Hypothalamus (tissue), 51 donors: ENCODE measurements at regions not wholly inside any gene's neighbourhood (a gene's known extent, or its start where the extent isn't known, plus 50 kb on each side); places are given as distances from the start of the nearest gene placed in this dataset.

Experiments
- DNase-seq, 51 donors: peaks; one replicate each; lab custom pipeline; 2025; lab: John Stamatoyannopoulos, UW

DNA sequence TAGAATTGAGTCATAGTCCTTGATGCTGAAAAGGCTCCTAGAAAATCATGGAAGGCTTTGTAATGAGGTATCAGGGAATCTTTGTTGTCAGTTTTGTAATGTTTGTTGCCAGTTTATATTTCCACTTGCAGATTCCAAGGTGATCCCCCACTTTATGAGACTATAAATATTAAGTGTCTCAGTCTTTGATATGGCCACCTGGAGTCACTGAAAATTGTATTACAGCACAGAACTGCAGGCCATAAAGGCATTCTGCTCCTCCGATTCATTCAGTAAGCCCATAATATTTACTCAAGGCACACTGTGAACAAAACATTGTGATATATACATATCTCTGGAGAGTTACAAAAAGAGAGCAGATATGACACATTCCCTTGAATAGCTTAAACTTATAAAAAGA is 457.8 kb upstream of the ZNF385D start:
- DNase-seq: no peak

DNA sequence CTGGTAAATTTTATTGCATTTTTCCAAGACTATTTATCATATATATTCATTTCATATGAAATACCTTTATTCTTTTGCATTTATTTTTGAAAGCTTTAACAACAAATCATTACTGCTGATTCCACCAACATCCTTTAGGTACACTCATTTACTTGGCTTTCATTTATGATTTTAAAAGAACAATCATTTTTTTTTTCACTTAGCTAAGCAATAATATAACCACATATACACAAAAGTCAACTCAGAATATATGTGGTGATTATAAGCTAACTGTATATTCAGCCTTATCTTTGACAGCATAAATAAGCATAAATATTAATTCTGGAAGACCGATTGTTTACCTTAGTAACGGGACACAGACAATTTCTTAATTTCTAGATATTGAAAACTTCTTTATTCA is 458.6 kb upstream of the ZNF385D start:
- DNase-seq: no peak

DNA sequence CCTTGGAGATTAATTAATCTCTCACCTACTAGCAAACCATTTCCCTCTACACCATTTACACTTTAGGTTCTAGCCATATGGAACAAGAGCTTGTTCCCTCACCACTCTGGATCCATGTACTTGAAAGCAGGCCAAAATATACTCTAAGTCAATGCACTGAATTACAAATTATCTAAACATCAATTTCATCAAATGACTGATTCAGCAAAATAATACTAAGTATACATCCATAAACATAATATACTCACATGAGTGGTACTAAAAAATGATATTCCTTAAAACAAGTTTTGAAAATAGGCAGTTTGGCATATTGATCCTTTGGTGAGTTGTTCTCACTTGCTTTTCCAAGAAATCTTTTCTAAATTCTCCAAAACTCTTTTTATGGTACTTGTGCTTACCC is 459.7 kb upstream of the ZNF385D start:
- DNase-seq: no peak

DNA sequence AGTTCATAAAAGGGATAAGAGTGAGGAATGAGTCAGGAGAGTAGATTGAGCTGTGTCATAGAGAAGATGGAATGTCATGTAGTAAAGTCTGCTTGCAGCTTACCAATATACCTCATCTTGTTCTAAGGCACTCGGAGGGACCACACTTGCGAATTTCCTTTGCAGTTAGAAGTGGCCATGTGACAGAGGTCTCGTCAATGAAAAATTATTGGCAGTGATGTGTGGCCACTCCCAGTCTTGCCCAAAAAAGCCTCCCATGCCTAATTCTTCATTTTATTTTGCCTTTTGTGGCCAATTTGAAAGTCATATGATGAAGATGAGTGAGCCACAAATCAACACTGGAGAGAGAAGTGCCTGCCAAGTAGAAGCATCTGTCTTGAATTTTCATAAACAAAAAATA is 465.6 kb upstream of the ZNF385D start:
- no peak for DNase-seq

DNA sequence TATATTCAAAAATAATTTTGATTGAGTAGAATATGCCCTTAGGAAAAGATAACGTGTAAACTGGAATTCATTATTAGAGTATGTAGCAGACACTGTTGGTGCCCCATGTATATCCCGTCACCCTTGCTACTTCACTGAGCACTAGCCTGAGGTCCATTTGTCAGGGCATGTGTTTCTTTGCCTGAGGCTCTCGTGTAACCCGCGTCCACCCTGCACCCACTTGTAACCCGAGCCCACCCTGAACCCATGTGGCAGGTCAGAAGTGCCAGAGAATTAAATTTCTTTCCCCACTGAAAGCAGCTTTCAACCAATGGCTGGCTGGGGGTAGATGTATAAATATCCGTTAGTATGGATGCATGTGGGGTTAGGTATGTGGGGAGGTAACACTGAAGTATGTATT is 474.2 kb upstream of the ZNF385D start:
- no peak for DNase-seq

DNA sequence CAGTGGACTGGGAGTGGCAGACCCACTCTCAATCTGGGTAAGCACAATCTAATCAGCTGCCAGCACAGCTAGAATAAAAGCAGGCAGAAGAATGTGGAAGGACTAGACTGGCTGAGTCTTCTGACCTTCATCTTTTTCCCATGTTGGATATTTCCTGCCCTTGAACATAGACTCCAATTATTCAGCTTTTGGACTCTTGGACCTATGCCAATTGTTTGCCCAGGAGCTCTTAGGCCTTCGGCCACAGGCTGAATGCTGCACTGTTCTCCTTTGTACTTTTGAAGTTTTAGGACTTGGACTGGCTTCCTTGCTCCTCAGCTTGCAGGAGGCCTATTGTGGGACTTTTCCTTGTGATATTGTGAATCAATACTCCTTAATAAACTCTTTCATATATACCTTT is 477.7 kb upstream of the ZNF385D start:
- DNase-seq: no peak

DNA sequence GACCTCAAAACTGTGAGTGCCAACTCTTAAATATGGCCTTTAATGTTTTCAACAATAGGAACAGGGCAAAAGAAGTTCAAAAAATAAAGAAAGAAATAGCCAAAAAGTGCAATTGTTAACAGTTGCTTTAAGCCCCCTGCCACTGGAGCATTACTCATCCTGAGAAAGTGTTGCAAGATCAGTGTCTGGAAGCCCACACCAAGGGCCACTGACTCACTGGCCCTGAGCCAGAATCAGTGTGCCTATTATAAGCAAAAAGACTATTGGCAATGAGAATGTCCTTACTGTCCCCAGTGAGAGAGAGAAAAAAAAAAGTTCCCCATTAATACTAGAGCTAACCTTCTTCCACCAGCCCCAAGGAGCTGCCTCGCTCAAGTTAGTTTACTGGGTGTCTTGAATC is 480.1 kb upstream of the ZNF385D start:
- no peak for DNase-seq

DNA sequence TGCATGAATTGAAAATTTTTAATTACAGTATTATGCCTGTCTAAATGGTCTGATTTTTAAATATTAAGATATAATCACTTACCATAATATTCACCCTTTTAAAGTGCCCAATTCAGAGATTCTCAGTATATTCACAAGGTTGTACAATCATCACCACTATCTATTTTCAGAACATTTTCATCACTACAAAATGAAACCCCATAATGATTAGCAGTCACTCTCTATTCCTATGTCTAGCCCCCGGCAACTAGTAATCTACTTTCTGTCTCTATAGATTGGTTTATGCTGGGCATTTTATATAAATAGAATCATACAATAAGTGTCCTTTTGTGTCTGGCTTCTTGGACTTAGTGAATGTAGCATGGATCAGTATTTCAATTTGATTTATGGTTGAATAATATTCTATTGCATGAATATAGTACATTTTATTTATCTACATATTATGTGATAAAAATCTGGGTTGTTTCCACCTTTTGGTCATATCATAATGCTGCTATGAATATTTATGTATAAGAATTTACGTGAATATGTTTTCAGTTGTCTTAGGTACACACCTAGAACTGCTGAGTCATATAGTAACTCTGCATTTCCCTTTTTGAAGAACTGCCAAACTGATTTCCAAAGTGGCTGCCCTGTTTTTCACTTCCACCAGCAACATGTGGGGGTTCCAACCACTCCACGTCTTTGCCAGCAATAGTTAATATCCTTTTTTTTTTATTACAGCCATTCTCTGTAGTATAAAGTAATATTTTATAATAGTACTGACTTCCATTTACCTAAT is 485.7 kb upstream of the ZNF385D start:
- DNase-seq: no peak

DNA sequence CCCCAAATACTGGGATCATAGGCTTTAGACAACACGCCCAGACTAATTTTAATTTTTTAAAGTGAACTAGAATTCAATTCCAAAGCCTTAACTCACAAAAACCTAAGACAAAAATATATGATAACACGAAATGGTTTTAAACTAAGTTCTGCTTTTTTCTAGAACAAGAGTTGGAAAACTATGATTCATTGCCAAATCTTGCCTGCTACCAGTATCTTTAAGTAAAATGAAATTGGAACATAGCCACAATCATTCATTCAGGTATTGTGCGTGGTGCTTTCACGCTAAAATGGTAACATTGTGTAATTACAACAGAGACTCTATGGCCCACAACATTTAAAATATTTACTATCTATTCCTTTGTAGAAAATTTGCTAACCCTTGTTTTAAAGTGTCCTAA is 488.0 kb upstream of the ZNF385D start:
- no peak for DNase-seq

DNA sequence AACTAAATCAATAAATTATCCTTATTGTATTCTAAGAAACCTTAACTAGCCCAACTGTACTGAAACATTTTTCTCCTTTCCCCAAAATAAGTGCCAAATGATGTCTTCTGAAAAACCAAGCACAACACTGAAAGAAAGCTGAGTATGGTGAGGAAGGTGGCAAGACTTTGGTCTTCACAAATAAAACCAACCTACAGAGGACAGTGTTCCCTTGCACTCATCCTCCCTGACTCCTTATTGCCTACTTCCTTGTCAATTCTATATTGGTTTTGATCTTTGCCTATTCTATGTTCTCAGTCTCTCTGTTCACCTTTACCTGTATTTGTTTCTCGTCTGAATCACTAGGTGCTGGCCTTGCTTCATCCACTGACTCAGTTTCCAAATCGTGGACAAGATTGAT is 490.1 kb upstream of the ZNF385D start:
- no peak for DNase-seq

DNA sequence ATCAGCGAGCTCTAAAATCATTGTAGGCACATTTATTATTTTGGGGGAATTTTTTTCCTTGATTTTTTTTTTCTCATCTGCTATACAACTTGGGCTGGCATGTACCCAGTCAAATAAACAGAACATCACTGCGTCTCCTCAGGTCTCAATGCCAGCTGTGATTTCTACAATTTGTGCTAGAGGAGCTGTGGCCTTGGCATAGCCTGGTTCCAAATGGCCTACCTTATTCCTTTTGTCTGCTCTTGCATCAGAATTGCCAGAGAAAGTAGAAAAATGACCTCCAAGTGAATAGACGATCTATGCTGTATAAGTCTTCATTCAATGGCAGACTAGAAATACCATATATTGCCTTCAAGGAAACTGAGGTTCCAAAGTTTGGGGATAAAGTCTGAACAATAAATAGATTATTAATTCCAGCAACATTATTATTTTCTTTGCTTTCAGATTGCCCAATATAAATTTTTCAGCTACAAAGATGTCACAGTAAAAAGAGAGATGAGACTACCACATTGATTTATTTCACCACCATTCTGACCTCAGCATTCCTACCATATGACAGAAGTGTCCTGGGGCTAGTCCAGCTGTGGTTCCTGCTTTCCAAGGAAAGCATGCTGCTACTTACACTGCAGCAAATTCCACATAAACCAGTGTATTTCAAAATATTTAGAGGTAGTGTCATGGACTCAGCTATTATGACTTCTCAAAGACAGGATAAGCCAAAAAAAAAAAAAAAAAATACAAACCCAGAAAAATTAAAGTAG is 493.9 kb upstream of the ZNF385D start:
- no peak for DNase-seq

DNA sequence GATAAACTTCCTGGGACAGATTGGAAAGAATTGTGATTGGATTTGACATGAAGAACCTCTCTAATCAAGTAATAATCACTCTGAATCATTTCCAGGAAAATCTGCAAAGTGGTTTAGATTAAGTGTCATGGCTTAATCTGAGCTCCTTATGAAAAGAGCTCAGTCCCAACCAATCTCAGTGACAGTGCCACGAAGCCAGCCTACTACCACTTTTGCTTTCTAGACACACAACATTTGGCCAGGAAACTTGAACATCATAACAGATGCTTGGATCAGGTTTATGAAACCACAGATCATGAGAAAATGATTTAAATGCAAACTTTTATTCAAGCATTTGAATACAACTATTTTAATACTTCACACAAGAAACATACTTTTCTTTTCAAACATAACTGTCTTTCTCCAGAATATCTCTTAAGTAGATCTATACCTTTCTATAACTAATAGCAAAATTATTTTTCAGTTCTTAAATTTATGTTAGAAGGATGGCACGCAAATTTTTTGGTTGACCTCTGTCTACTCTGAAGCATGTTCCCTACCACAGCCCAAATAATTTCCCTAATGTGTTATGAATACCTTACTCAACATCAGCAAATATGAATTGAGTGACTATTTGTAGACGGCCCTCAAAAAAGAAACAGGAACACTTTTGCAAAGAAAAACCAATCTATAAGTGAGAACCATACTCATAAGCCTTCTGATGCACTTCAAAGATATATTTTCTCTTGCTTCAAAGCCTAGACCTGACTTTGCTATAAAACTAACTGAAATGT is 495.0 kb upstream of the ZNF385D start:
- no peak for DNase-seq

DNA sequence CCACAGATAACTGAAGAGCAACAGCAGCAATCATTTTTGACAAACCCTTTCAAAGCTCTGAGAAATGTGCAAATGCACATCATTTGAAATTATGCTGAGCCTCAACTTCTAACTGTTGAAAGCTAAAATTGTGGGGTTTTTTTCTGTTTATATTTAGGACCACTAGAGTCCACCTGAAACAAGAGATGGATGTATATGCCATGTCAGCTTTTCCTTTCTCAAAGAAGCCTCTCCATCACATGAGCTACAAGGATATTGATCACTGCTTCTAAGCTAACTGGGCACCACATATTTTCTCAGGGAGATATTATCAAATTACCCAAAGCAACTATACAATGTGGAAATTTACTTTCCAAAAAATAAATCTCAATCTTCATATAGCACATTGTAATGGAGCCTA is 498.6 kb upstream of the ZNF385D start:
- DNase-seq: no peak

DNA sequence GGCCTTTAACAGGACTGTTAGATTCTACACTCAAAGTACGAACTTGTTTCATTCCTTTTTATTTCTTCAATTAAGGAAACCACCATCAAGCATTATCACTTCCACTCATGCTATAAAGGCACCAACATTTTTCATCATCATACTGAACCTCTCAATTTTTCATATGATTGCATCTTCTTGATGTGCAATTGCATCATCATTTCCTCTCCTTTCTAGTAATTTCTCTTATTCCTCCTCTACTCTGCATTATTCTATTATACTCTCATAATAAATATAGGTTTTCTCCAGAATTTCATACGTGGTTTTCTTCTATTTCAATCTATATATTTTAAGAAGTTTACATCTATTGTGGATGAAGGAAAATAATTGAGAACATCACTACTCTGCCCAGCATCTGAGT is 506.2 kb upstream of the ZNF385D start:
- DNase-seq: no peak

DNA sequence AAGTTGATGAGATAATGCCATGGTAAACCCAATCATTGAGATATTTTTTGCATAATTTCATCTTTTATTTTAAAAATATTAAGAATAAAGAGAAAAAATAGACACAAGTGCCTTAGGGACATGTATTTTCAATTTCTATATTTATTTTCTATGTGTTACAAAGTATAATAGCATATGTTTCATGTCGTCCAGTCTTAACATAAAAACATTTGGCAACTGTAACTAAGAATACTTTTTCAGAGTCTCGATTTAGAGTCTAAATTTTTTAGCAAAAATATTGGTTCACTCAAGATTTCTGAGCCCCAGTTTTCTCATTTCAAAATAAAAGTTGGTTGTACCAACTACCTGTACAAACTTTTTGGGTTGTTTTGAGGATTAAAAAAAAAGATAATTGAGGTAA is 511.4 kb upstream of the ZNF385D start:
- DNase-seq: no peak

DNA sequence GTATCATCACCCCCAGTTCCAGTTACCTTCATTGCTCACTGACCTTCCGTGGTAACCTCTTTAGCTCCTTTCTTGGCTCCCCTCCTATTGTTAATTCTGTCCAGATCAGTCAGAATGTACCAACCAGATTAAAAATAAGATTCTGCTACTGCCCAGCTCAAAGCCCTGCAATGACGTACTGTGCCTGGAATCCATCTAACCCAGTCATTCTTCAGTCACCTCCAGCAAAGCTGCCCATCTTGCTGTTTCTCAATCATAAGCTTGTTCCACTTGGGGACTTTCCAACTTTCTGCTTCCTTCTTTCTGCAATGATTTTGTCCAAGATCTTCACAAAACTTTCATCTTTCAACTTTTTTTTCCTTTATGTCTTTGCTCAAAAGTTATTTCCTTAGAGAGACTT is 512.0 kb upstream of the ZNF385D start:
- DNase-seq: no peak

DNA sequence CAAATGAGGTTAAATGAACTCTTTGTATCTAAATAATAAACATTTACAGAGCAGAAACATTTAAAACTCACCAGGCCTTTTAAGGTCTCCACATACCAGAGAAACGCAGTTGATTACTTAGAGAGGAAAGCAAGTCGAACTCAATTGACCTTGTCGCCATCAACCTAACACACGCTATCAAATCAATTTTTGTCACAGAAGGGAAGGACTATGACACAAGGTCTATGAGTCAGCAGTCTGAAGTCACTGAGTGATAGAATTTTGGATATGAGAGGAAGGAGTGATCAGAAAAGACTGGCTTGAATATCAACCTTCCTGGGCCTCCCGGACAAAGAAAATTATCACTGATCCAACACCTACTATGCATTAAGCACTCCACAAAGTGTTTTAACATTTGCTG is 514.4 kb upstream of the ZNF385D start:
- DNase-seq: no peak

DNA sequence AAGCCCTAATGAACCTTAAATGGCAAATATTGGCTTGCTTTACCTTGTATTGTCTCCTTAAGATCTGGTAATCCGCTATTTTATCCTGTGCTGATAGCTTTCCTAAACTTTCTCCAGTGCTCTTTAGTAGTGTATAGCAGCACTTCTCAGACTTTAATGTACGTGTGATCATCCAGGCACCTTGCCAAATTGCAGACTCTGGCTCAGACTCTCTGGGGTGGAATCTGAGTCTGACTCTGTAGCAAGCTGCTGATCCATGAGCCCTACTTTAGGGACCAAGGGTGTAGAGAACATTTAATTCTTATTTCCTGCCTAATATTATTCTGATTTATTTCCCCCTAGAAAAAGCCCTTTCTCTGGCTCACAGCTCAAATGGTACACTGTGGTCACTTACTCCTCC is 518.8 kb upstream of the ZNF385D start:
- peak in 1 of 51 donors; percentile 2 for DNase-seq

DNA sequence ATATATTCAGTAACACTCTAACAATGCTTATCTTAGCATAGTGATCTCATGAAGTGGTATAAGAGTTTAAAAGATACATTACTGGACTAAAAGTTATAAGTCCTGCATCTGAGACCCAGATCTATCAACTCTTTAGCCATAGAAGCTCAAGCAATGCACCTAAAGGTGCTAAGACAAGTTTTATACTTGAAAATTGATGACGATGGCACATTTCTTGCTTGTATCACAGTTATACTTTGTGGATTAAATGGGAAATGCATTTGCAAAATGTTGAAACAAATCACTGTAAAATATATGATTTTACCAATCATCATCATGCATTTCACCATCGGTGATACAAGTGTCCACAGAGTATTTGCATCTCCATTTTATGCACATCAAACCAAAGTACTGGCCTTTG is 525.3 kb upstream of the ZNF385D start:
- no peak for DNase-seq

DNA sequence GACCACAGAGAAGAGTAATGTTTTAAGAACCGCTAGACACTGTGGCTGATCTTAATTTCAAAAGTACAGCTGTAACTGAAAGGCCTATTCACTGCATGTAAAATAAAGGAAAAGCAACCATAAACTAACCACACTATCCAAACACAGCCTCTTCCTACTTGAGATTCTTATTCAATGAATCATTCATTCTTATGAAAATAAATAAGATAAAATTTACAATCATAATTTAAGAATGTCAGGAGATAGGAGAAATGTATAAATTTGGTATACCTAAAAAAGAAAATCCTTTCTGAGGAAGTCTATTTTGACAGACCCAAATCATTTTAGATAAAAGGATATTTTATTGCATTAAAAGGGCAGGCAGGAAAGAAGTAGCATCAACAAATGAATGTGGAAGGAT is 533.5 kb upstream of the ZNF385D start:
- DNase-seq: no peak

DNA sequence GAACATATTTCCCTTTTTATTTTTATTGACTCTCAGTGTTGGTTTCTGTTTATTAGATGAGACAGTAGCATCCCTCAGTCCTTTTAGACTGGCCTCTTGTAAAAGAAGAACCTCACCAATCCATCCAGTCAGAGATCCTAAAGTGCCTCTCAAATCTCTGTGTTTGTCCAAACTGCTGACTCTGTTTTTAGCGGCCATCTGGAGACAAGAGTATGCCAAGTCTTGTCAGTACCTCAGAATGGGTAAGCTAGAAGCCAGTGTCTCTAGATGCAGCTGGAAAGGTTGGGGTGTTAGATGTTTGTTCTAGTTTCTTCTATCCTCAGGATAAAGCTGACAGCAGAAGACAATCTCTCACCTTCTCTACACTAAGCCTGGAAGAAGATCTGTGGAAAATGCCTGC is 537.7 kb upstream of the ZNF385D start:
- no peak for DNase-seq

DNA sequence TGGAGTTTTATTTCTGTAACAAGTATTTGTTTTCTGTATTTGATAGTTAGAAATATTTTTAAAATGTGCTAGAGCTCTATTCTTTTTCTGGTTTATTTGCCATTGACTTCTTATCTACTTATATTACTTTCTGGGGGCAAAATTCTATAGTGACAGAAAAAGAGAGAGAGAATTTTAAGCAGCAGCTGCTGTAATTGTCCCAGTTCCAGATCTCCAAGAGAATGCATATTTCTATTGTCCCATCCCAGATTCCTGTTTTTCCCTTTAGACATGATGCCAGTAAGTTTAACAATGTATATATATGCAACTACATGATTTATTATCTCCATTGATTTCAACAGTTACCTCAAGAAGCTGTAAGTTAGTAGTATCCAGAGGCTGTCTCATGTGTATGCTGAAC is 541.7 kb upstream of the ZNF385D start:
- no peak for DNase-seq
